ENCODE measurements at regions not wholly inside any gene's neighbourhood (a gene's known extent, or its start where the extent isn't known, plus 50 kb on each side); places are given as distances from the start of the nearest gene placed in this dataset.

GRCh38 chr17:43312011-43312410 lies 78.2 kb upstream of the RNU2-1 start:
- TF ChIP-seq, protein P1, sequence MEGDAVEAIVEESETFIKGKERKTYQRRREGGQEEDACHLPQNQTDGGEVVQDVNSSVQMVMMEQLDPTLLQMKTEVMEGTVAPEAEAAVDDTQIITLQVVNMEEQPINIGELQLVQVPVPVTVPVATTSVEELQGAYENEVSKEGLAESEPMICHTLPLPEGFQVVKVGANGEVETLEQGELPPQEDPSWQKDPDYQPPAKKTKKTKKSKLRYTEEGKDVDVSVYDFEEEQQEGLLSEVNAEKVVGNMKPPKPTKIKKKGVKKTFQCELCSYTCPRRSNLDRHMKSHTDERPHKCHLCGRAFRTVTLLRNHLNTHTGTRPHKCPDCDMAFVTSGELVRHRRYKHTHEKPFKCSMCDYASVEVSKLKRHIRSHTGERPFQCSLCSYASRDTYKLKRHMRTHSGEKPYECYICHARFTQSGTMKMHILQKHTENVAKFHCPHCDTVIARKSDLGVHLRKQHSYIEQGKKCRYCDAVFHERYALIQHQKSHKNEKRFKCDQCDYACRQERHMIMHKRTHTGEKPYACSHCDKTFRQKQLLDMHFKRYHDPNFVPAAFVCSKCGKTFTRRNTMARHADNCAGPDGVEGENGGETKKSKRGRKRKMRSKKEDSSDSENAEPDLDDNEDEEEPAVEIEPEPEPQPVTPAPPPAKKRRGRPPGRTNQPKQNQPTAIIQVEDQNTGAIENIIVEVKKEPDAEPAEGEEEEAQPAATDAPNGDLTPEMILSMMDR (IDR thresholded peaks at IDR 0.05): no peak
- no peak for TF ChIP-seq POLR2A (IDR thresholded peaks at IDR 0.05)
